CD14-positive monocyte (primary cell): ENCODE measurements at regions not wholly inside any gene's neighbourhood (a gene's known extent, or its start where the extent isn't known, plus 50 kb on each side); places are given as distances from the start of the nearest gene placed in this dataset.
A peak's percentile ranks its signal among the peaks of the same experiment; 100 is the strongest.

Source experiments
- DNase-seq, 3 donors: peaks; one replicate each; pipeline ENCODE4 v3.0.0-alpha.2; 2011 to 2022
- H2AFZ ChIP-seq: 2 replicates; pipeline ENCODE4 v1.6.0; 2012; ENCODE audit warnings: mild to moderate bottlenecking, low read depth, low read length, inconsistent platforms; ENCODE audit not compliant: insufficient read depth, poor library complexity, severe bottlenecking
- H3K27ac ChIP-seq, 2 donors: 1 replicate in 1 of 2; 2 replicates in 1 of 2; pipeline ENCODE4 v1.5.1; 2012 to 2013; ENCODE audit warnings: low read length in 2 of 2, control low read depth in 1 of 2, inconsistent platforms in 1 of 2, low read depth in 1 of 2, mild to moderate bottlenecking in 1 of 2
- H3K27me3 ChIP-seq, 2 donors: one replicate each; pipeline versions ENCODE4 v1.6.0 to v1.6.1; 2011 to 2013; ENCODE audit warnings: low read length in 2 of 2; ENCODE audit not compliant: control insufficient read depth in 2 of 2, insufficient read depth in 2 of 2
- H3K36me3 ChIP-seq, 2 donors: replicated peaks in 1 of 2; 1 replicate in 1 of 2; 2 replicates in 1 of 2; pipeline versions ENCODE4 v1.5.1 to v1.6.1; 2012 to 2013; ENCODE audit warnings: low read length in 2 of 2, control low read depth in 1 of 2, inconsistent platforms in 1 of 2, mild to moderate bottlenecking in 1 of 2; ENCODE audit not compliant: insufficient read depth in 2 of 2, control insufficient read depth in 1 of 2
- H3K4me1 ChIP-seq, 2 donors: 1 replicate in 1 of 2; 2 replicates in 1 of 2; pipeline versions ENCODE4 v1.5.1 to v1.6.1; 2012 to 2013; ENCODE audit warnings: low read length in 2 of 2, control low read depth in 1 of 2, inconsistent platforms in 1 of 2, mild to moderate bottlenecking in 1 of 2, moderate library complexity in 1 of 2; ENCODE audit not compliant: insufficient read depth in 2 of 2, control insufficient read depth in 1 of 2
- H3K4me2 ChIP-seq: replicated peaks from 2 replicates; pipeline ENCODE3; 2012; ENCODE audit warnings: low read length, moderate library complexity, mild to moderate bottlenecking; ENCODE audit not compliant: poor library complexity, severe bottlenecking; ENCODE audit errors: extremely low read depth
- H3K4me3 ChIP-seq, 3 experiments: fragments of 200-600 bp in 1 of 3; sonication (generic) in 1 of 3; replicated peaks in 1 of 3; 1 replicate in 2 of 3; 2 replicates in 1 of 3; pipeline ENCODE4 v1.5.1; 2011 to 2013; ENCODE audit warnings: low read length in 3 of 3, mild to moderate bottlenecking in 3 of 3, control low read depth in 2 of 3, low read depth in 2 of 3, inconsistent platforms in 1 of 3, moderate library complexity in 1 of 3
- H3K79me2 ChIP-seq: 2 replicates; pipeline ENCODE4 v1.6.0; 2012; ENCODE audit warnings: mild to moderate bottlenecking, control low read depth, inconsistent platforms, low read length, moderate library complexity; ENCODE audit not compliant: insufficient read depth
- H3K9ac ChIP-seq: 2 replicates; pipeline ENCODE4 v1.6.0; 2017; ENCODE audit warnings: low read length, mild to moderate bottlenecking; ENCODE audit not compliant: insufficient read depth, poor library complexity, severe bottlenecking
- H3K9me3 ChIP-seq, 2 donors: replicated peaks in 1 of 2; 1 replicate in 1 of 2; 2 replicates in 1 of 2; pipeline versions ENCODE4 v1.5.1 to v1.6.1; 2012 to 2013; ENCODE audit warnings: low read length in 2 of 2, control low read depth in 1 of 2; ENCODE audit not compliant: control insufficient read depth in 1 of 2, insufficient read depth in 1 of 2
- H4K20me1 ChIP-seq: 2 replicates; pipeline ENCODE4 v1.6.0; 2012; ENCODE audit warnings: mild to moderate bottlenecking, low read length, control low read depth, moderate library complexity; ENCODE audit not compliant: insufficient read depth
- H3K27ac Mint-ChIP-seq, 7 donors: one replicate each; pipeline ENCODE4 v1.8.0; 2020; ENCODE audit warnings: mild to moderate bottlenecking in 7 of 7, mixed read lengths in 7 of 7, moderate library complexity in 6 of 7, inconsistent platforms in 2 of 7
- H3K27me3 Mint-ChIP-seq, 3 donors: one replicate each; pipeline ENCODE4 v1.8.0; 2021 to 2022; ENCODE audit warnings: low read depth in 3 of 3, mild to moderate bottlenecking in 3 of 3, mixed read lengths in 3 of 3, moderate library complexity in 3 of 3, inconsistent platforms in 1 of 3
- H3K36me3 Mint-ChIP-seq, 2 donors: one replicate each; pipeline ENCODE4 v1.8.0; 2020; ENCODE audit warnings: mixed read lengths in 2 of 2, inconsistent platforms in 1 of 2, mild to moderate bottlenecking in 1 of 2
- H3K4me1 Mint-ChIP-seq: one replicate; pipeline ENCODE4 v1.8.0; 2020; ENCODE audit warnings: mild to moderate bottlenecking, mixed read lengths
- H3K4me3 Mint-ChIP-seq, 2 donors: one replicate each; pipeline ENCODE4 v1.8.0; 2020; ENCODE audit warnings: mild to moderate bottlenecking in 2 of 2, mixed read lengths in 2 of 2, moderate library complexity in 1 of 2
- H3K9me3 Mint-ChIP-seq, 7 donors: one replicate each; pipeline ENCODE4 v1.8.0; 2020 to 2022; ENCODE audit warnings: mixed read lengths in 7 of 7, mild to moderate bottlenecking in 6 of 7, moderate library complexity in 6 of 7, inconsistent platforms in 2 of 7
- WGBS: methylation state at CpG from one replicate; pipeline ENCODE4 v1.1.5; 2013; ENCODE audit warnings: missing lambda C conversion rate; ENCODE audit not compliant: insufficient coverage; 5-methylcytosine and 5-hydroxymethylcytosine counted together
- intact Hi-C, 2 donors: fragments of 100-400 bp; cut with micrococcal nuclease; formaldehyde crosslinking; loops; one replicate each; pipeline versions ENCODE4 v1.15.0 to v1.15.1; 2023
- TF ChIP-seq, protein P1 (sequence below): fragments of 200-600 bp; IDR thresholded peaks from one replicate; pipeline ENCODE4 v1.8.0; 2022; ENCODE audit warnings: antibody characterized with exemption, mild to moderate bottlenecking

DNA sequence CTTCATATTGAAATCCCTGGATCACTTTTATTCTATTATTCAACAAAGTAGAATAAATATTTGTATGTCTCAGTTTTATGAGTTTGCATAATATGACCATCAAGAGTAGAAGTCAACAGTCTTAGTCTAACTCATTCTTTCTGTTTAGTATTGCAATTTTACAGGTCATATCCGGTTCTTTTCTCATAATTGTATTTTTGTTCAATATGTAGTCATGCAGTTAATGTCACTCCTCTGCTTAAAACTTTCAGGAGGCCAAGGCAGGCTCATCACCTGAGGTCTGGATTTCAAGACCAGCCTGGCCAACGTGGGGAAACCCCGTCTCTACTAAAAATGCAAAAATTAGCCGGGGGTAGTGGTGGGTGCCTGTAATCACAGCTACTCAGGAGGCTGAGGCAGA, 148.4 kb upstream of the TRPM3 start:
- Mint-ChIP-seq H3K27me3 (no peaks in the 10 kb centered on the region), H3K4me1 (no peaks in the 10 kb centered on the region), H3K36me3 (no peaks in the 10 kb centered on the region), H3K4me3 (no peak overlapping the region), H3K9me3 (peaks cover 0 to 1% (median 0%) of the 10 kb centered on the region in 7 donors), H3K27ac (peak overlapping the region in 1 of 7 donors; percentile 51)
- Histone ChIP-seq H2AFZ (no peak overlapping the region), H3K36me3 (no peaks in the 10 kb centered on the region), H3K4me3 (no peak overlapping the region), H3K27me3 (no peaks in the 10 kb centered on the region), H3K79me2 (no peaks in the 10 kb centered on the region), H3K4me2 (no peak overlapping the region), H3K9ac (no peak overlapping the region), H4K20me1 (no peaks in the 10 kb centered on the region), H3K27ac (no peak overlapping the region), H3K9me3 (no peaks in the 10 kb centered on the region), H3K4me1 (no peaks in the 10 kb centered on the region)
- intact Hi-C loops, result no loop called here
- no peak for DNase-seq
- WGBS, result 95% methylated on average over 3 of the region's 4 CpGs
- TF ChIP-seq, protein P1, sequence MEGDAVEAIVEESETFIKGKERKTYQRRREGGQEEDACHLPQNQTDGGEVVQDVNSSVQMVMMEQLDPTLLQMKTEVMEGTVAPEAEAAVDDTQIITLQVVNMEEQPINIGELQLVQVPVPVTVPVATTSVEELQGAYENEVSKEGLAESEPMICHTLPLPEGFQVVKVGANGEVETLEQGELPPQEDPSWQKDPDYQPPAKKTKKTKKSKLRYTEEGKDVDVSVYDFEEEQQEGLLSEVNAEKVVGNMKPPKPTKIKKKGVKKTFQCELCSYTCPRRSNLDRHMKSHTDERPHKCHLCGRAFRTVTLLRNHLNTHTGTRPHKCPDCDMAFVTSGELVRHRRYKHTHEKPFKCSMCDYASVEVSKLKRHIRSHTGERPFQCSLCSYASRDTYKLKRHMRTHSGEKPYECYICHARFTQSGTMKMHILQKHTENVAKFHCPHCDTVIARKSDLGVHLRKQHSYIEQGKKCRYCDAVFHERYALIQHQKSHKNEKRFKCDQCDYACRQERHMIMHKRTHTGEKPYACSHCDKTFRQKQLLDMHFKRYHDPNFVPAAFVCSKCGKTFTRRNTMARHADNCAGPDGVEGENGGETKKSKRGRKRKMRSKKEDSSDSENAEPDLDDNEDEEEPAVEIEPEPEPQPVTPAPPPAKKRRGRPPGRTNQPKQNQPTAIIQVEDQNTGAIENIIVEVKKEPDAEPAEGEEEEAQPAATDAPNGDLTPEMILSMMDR, result no peak

DNA sequence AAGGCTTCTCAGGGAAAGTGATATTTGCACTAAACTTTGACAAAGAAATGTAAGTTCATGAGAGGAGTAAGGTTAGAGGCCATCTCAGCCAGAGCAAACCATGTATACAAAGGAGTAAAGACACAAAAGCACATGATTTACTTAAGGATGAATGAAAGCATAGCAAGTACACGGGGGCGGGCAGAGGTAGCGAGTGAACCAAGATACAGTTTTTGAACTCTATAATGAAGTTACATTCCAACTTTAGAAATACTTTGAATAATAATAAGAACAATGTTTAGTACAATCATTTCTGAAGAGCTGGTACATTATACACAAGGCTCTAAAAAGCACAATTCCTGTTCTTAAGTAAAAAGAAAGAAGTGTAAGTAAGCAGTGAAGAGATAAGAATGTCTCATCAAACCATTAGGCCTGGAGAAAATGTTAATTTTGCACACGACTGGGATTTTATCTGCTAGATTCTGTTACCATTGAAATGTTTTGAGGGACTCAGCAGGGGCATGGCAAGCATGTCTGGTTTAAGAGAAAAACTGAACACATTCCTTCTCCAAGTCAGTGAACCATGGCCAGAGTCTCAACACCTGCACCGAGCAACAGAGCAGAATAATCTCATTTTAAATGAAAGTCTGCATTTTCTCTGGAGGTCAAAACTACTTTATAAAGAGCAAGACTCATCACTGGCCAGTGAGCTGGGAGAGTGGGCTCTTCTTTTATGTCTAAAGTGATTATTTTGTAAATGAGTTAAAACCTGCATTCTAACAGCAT, 147.6 kb upstream of the TRPM3 start:
- no peak overlapping the region for H3K4me3 Mint-ChIP-seq

More for the DNA sequence above, 147.6 kb upstream of the TRPM3 start:
- Histone ChIP-seq H3K9me3 (no peaks in the 10 kb centered on the region), H3K4me1 (no peaks in the 10 kb centered on the region), H2AFZ (no peak overlapping the region), H3K27ac (no peak overlapping the region), H3K4me2 (no peak overlapping the region), H3K79me2 (no peaks in the 10 kb centered on the region), H4K20me1 (no peaks in the 10 kb centered on the region), H3K9ac (no peak overlapping the region), H3K36me3 (no peaks in the 10 kb centered on the region), H3K27me3 (no peaks in the 10 kb centered on the region), H3K4me3 (no peak overlapping the region)
- Mint-ChIP-seq H3K27me3 (no peaks in the 10 kb centered on the region), H3K36me3 (no peaks in the 10 kb centered on the region), H3K4me1 (no peaks in the 10 kb centered on the region), H3K27ac (no peak overlapping the region), H3K9me3 (peaks cover 0 to 1% (median 0%) of the 10 kb centered on the region in 7 donors)
- TF ChIP-seq, protein P1, result no peak
- WGBS, result no CpG with 5 or more reads among the region's 5 CpGs
- intact Hi-C loops, result no loop called here
- DNase-seq, result no peak
